HG03442 (cell line): ENCODE measurements at regions not wholly inside any gene's neighbourhood (a gene's known extent, or its start where the extent isn't known, plus 50 kb on each side); places are given as distances from the start of the nearest gene placed in this dataset.
A peak's percentile ranks its signal among the peaks of the same experiment; 100 is the strongest.

ENCODE experiments used
- ATAC-seq: cut with Tn5 transposase; IDR thresholded peaks from one replicate; pipeline ENCODE4 v1.9.1; 2021; ENCODE audit warnings: mild to moderate bottlenecking, moderate library complexity; ENCODE audit not compliant: unreplicated experiment

DNA sequence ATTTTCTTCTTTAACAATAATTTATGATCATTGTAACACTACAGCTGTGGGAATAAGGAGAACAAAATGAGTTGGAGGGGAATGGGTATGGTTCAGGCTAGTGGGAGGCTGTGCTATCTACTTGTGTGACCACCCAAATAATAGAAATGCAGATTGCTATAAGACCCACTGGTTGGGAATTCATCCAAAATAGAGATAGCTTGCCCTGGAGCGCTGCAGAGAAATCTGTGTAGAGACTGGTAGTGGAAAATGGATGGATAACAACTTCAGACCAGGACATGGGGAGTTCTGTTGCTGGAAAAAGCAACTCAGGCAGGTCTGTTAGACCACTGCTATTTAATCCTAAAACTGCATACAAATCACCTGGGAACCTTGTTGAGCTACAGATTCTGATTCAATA, 137.1 kb upstream of the MKLN1 start:
- no peak for ATAC-seq

DNA sequence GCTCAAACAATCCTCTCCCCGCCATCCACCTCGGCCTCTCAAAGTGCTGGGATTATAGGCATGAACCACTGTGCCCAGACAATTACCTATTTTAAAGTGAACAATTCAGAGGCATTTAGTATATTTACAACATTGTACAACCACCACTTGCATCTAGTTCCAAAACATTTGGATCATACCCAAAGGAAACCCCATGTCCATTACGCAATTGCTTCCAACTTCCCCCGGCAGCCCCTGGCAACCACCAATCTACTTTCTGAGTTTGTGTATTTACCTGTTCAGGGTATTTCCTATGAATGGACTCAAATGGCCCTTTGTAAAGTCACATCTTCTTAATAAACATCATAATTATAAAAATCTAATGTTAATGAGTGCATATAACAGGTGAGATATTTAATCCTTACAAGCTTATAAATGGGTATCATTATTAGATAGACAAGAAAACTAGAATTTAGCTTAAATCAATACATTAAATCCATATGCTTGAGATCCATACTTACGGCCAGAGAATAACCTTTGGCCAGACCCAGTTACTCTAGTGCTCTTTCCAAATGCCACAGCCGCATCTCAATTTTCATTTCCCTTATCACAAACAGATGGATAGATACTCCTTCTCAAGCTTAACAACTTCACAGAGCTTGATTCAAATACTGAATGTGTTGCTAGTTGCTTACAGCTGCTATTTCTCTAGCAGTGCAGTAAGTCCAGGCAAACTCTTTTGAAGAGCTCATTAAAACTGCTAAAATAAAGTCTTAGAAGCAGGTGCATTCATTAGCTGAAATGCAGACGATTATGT, 133.4 kb upstream of the MKLN1 start:
- no peak for ATAC-seq

DNA sequence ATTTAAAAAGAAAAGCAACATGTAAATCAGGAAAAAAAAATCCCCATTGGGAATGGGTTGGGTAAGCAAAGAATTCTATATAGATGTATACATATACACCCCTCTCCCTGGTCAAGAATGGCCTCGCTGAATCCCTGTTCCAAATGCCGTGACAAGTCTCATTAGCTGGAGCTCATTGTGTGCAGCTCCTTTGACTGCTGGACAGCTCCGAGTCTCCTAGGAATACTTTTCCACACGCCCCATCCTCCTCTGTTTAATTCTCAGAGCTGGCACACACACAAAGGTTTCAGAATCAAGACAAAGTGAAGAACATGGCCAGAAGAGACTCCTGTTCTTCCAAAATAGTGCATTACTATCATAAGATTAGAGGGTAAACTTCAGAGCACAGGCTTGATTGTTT, 130.9 kb upstream of the MKLN1 start:
- no peak for ATAC-seq

DNA sequence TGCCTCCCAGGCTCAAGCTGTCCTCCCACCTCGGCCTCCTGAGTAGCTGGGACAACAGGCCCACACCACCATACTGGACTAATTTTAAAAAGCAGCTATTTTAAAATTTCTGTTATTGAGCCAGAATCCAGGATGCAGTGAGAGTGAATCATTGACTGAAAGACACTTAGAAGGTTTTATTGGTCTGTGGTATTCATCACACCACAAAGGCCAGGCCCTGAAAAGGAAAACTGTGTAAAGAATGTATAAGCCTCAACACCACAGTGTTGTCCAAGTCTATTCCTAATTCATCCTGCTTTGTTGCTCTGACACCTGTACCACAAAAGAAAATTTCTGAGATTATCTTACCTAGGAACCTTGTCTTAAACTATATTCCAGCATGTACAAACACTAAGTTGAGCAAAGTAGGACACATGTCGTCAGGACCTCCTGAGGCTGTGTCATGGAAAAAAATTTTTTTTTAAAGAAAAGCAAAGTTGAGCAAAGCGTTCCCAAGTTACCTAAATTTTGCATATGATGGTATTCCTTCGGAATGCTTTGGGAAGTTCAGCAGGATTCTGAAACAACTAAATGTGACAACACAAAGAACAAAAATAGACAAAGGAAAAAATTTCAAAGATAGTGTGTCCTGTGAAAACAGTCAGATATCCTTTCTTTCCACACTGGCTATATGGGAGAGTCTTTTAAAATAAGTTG, 129.6 kb upstream of the MKLN1 start:
- ATAC-seq, result no peak

DNA sequence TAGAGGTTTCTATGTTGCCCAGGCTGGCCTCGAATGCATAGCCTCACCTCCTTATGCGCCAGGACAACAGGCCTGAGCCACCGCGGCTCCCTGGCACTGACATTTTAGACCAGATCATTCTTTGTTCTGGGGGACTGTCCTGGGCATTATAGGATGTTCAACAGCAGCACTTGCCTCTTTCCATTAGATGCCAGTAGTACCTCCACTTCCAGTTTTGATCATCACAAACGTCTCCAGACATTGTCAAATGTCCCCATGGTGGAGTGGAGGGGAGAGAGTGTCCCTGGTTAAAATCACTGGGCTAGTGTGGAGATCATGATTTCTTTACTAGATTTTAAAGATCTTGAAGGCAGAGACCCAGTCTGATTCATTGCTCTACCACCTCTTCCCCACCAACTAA, 125.2 kb upstream of the MKLN1 start:
- ATAC-seq, result no peak

DNA sequence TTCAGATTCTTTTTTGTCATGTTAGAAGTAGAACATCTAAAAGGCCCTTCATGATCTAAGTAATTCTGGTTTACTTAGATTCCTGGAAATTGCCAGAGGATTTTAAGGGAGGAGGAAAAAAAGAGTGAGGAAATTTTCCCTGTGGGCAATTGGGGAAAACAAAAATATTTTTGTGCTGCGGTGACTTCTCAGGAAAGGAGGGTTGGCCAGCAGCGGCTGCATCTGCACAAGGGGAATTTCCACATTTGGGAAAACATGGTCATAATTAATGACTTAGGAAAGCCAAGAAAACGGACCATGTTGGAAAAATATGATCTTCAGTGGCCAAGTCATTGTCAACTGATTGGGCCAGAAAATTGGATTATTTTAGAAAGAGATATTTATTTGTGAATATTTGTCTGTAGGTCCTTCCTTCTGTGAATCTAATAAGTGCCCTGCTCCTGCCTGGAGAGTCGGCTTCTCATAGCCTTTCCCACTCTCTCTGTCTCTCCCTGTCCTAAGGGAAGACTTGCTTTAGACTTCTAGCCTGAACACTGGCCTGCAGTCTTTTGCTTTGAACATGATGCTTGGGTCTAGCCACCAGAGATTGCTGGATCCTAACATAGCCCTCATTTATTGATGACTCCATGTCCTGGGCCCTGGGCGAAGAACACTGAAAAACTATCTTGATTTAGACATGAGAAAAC, 124.2 kb upstream of the MKLN1 start:
- ATAC-seq, result no peak

DNA sequence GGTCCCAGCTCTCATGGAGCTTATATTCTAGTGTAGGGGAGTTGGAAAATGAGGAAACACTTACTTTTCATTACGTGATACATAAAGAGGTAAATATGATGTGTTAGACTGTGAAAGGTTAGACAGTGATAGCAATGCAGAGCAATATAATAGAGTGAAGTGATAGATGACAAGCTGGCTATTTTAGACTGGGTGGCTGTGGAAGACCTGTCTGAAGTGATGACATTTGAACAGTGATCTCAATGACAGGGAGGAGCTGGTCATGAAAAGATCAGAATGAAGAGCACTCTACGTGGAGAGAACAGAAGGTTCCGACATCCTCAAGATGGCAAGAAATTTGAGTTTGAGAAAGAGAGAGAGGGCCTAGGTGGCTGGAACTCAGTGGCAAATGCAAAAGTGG, 118.9 kb upstream of the MKLN1 start:
- no peak for ATAC-seq

DNA sequence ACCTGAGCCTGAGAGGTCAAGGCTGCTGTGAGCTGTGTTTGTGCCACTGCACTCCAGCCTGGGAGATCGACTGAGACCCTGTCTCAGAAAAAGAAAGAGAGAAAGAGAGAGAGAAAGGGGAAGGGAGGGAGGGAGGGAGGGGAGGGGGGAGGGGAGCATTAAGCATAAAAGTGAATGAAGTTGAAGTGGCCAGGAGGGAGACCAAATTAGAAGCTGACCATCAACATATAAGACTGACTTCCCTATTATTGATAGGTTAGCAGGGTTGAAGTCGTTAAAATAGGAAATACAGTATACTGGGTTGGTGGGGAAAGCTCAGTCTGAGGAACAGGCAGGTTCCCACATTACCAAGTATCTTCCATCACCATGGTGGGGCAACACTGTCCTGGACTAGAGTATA, 117.1 kb upstream of the MKLN1 start:
- ATAC-seq, result no peak

DNA sequence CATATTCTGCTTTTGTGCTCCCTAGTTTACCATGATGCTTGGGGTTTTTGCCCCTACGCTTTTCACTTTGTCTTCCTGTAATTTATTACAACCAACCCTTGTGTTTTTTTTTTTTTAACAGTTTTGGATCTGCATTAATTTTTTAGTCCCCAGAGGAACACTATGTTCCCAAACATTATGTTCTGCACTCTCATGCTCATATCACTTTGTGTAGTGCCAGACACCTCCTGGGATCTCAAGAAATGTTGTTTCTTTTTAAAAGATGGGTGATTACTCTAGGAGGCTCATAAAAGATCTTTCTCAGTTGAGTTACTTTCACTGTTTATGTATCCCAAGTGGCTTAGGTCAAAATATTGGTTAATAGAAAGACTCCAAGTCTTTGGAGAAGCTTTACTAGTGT, 116.2 kb upstream of the MKLN1 start:
- no peak for ATAC-seq

DNA sequence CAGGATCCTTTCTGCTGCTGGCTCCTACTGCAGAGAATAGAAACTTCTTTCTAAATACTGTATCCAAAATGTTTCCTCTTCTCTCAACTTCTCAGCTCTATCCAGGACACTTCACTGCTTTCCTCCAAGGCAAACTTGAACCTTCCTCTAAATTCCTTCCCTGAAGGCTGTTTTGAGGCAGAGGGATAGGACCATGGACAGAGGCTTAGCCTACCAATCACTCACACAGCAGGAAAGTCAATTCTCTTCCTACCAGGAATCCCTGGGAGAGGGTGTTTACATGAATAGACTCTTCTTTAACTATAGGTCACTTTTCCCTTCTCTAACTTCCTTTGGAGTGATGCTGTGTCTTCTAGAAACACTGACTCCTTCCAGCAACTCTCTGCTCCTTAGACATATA, 115.6 kb upstream of the MKLN1 start:
- ATAC-seq, result no peak

DNA sequence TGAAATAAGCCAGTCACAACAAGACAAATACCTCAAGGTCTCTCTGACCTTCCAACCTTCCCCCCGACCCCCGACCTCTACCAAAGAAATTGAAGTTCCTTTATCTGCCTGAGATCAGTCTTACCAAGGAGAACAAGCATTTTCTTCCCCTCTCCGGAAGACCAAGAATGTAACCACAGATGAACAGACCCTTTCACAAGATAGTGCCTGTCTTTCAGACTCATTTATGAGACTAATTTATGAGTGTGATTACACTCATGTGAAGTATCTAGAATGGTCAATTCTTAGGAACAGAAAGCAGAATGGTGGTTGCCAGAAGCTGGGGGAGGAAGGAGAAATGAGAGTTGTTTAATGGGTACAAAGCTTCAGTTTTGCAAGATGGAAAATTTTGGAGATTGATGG, 108.9 kb upstream of the MKLN1 start:
- no peak for ATAC-seq

DNA sequence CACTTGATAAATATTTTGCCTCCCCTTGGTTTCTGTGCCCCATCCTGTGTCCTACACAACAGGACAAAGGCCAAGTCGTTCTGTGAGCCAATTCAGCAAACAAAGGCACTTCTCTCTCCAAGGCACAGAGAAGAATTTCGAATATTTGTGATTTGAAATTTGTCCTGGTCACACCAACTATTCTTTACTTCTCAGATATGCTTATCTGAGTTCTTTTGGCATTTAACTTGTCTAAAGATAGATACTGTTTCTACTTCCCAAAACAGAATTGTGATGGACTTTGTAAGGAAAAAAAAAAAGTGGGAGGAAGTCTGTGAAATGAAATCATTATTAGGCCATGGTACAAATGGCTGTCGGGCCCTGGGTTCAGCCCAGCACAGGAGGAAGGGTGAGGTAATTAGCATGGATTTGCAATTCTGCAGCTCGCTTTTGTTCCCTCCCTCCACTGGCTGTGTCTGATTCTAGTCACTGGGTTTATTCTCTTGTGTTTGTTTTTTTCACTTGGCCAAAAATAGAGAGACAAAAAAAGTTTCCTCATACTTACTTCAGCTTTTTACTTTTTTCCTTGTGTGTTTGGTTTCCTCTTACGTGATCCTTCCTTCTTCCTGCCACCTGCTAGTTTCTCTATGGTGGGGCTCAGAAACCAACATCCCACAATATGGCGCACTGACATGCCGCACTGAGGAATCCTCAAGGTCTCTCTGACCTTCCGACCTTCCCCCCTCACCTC, 108.2 kb upstream of the MKLN1 start:
- ATAC-seq, result peak; percentile 38

DNA sequence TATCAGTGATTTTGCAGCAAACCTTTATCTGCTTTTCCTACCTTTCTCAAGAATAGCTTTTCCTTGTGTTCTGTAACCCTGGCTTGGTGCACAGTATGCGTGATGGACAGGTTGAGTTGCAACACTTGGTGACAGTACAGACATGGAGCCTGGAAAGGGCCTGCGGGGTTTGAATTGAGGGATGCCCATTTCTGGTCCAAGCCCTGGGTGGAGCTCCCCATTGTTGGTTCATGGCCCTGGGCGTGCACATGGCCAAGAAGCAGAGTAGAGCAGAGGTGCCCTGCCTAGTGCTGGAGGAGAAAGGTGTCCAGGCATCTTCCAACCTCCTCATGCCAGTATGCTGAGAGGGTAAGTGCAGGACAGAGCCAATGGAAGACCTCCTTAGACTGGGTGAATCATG, 106.6 kb upstream of the MKLN1 start:
- ATAC-seq, result no peak

DNA sequence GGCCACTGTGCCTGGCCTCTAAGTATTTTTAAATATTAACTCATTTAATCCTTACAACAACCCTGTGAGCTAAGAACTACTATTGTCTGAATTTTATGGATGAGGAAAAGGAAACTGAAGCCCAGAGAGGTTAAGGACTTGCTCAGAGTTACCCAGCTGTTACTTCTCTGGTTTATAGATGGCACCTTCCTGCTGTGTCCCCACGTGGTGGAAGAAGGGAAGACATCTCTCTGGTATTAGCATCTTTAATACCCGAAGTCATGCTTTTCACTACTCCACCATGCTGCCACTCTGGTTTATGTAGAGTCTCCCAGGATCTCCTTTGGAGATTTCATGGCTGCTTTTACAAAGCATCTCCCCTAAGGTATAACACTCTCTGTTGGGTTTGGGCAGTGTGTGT, 105.5 kb upstream of the MKLN1 start:
- no peak for ATAC-seq

DNA sequence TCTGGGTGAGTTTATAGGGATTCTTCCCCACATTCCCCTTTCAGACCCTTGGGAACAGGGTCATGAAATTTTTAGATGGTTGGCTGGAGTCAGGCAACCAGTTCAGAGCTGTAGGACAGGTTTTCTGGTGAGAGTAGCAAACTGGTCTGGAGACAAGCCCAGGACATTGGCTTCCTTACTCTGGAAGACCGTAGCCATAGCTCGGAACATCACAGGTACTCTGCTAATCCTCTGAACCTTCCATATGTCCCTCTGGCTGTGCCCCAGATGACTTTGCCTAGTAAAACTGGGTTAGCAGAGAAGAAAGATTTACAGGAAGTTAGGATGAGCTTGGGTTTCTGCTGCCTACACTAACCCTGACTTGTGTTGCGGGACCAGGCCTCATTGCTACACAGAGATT, 104.5 kb upstream of the MKLN1 start:
- ATAC-seq, result no peak

DNA sequence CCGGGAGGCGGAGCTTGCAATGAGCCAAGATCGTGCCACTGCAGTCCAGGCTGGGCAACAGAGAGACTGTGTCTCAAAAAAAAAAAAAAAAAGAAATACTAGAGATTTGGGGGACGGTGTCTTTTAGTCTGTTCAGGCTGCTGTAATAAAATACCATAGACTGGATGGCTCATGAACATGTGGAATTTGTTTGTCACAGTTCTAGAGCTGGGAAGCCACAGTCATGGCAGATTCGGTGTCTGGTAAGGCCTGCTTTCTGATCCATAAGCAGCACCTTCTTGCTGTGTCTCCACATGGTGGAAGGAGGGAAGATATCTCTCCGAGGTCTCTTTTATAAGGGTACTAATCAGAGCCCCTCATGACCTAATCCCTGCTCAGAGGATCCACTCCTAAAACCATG, 102.7 kb upstream of the MKLN1 start:
- no peak for ATAC-seq

DNA sequence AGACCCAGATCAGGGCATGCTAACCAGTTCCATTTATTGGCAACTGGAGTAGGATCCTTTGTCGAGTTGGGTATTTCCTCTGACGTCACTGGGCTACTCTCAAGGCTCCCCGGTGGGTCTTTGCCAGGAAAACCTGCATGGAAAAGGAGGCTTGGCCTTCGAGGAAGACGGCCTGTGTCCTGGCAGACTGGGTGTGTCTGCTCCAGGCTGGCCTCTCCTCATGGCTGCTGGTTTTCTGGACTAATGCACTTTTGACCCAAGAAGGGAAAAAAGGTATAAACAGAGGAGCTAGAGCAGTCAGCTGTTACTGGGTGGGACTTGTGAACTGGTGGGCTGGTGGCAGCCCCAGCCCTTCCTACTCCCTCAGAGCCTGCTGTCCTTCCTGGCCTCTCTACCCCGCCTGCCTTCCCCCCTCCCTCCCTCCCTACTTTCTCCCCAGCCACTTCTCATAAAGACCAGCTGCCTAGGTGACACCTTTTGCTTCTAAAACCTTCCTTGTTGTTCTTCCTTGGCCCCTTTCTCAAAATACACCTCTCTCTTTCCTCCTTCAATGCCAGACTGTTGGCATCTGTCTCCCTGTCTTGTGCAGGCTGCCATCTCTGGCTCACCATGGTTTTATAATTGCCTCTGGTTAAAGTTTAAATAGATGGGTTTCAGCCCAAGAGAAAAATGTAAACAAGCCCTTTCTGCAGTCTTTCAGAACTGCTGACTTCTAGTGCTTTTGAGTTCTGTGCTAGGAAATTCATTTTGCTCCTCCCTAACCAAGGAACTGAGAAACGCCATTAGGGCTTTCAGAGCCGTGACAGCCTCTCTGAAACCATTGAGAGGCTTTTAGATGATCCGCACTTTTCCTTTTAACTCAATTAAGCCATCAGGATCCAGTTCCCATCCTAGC, 101.8 kb upstream of the MKLN1 start:
- no peak for ATAC-seq

DNA sequence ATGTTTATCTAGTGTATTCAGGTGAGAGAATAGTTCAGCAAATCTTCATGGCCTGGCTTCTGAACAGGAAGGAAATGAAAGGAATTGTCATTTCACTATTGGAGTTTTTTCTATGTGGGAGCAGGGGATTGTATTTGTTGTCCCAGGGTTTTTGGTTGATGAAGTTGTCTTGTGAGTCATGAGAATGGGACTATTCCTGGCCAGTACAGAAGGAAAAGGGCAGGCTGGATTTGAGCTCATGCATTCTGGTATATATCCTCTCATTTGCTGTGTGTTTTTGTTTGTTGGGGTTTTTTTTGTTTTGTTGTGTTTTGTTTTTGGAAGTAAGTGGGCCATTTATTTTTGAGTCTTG, 101.2 kb upstream of the MKLN1 start:
- ATAC-seq, result no peak

DNA sequence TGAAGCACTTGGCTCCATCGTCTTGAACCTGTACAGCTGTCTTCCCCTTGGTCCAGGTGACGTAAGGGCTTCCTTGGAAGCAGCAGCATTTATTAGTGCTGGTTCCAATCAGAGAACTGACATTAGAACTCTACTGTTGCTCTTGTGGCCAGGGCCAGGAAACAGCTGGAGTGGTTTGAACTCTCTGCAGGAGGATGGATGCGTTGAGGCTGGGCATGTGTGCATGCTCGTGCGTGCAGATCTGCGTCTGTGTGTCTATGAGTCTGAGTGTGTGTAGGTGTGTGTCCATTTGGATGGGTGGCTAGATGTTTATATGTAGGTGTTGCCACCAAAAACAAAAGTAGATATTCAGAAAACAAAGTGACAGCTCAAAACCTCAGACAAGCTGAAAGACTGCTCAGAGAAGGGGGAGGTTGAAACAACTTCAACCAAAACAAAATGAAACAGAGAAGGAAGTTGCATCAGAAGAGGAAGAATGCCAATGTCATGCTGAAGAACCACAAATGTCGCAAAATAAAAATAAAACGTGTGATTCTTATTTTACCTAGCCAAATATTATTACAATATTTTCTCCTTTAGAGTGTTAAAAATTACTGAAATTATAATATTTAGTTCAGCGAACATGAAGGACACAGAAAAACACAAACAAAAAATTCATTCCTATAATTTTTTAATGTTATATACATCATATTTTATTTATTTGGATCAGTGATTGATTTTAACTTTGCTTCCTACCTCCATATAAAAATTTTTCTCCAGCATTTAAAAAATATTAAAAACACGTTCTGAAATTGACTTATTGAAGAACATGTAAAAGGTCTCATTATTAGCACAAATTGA, 96.1 kb upstream of the MKLN1 start:
- peak; percentile 78 for ATAC-seq

DNA sequence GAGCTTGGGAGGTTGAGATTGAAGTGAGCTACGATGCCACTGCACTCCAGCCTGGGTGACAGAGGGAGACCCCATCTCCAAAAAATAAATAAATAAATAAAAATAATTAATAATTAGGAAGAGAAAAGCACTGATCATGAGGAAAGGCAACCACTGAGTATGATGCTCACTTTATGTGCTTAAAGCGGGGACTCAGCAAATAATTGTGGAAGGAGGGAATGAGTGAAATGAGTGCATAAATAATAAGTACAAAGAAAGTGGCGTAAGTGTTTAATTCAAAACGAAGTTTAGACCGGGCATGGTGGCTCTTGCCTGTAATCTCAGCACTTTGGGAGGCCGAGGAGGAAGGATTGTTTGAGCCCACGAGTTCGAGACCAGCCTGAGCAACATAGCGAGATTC, 94.9 kb upstream of the MKLN1 start:
- no peak for ATAC-seq
